ENCODE measurements at regions not wholly inside any gene's neighbourhood (a gene's known extent, or its start where the extent isn't known, plus 50 kb on each side); places are given as distances from the start of the nearest gene placed in this dataset.

GRCh38 chr5:72013766-72014624 lies 93.3 kb upstream of the MAP1B start:
- TF ChIP-seq CTCF (IDR thresholded peaks at IDR 0.05): no peak
- no peak for TF ChIP-seq ZFX (IDR thresholded peaks at IDR 0.05; ENCODE audit: borderline replicate concordance)

Data from 22Rv1 (cell line).